IMR-90 (cell line): ENCODE measurements at regions not wholly inside any gene's neighbourhood (a gene's known extent, or its start where the extent isn't known, plus 50 kb on each side); places are given as distances from the start of the nearest gene placed in this dataset.

Source experiments
- ATAC-seq: fragments of 200-7000 bp; cut with Tn5 transposase; 2 replicates; pipeline ENCODE4 v1.9.1; 2020; ENCODE audit warnings: low read depth, mild to moderate bottlenecking, moderate library complexity
- BruUV-seq: library from RNA; stranded (reverse); fragments of 400-500 nt; replicated peaks from 2 replicates; lab custom pipeline; 2021; lab: Mats Ljungman, UMichigan
- CTCF ChIA-PET: fragments of 300-600 bp; formaldehyde crosslinking; extraction: SDS; loops from one replicate; lab custom pipeline; 2021; ENCODE audit warnings: antibody characterized with exemption; lab: Yijun Ruan, JAX
- POLR2A ChIA-PET: fragments of 300-600 bp; sonication (Branson Sonifier 250); formaldehyde crosslinking; loops from one replicate; lab custom pipeline; 2022; ENCODE audit warnings: antibody characterized with exemption; ENCODE audit not compliant: unreplicated experiment; lab: Charles Lee
- DNase-seq: peaks from one replicate; pipeline ENCODE4 v3.0.0; 2013
- H2AFZ ChIP-seq: replicated peaks from 2 replicates; pipeline ENCODE3; 2013; ENCODE audit warnings: low read length, mild to moderate bottlenecking; ENCODE audit not compliant: poor library complexity
- H2AK5ac ChIP-seq: 2 replicates; pipeline ENCODE4 v1.6.1; 2013; ENCODE audit warnings: low read depth, low read length, inconsistent platforms
- H2AK9ac ChIP-seq: replicated peaks from 2 replicates; pipeline ENCODE3; 2013; ENCODE audit warnings: mild to moderate bottlenecking, low read depth, low read length, moderate library complexity; ENCODE audit not compliant: poor library complexity
- H2BK120ac ChIP-seq: 2 replicates; pipeline ENCODE4 v1.6.1; 2013; ENCODE audit warnings: low read depth, low read length, inconsistent platforms
- H2BK15ac ChIP-seq: 3 replicates; pipeline ENCODE4 v1.6.1; 2013; ENCODE audit warnings: low read depth, low read length, inconsistent platforms
- H2BK20ac ChIP-seq: 2 replicates; pipeline ENCODE4 v1.6.1; 2013; ENCODE audit warnings: low read depth, mild to moderate bottlenecking, inconsistent platforms, low read length, moderate library complexity
- H2BK5ac ChIP-seq: 2 replicates; pipeline ENCODE4 v1.6.1; 2013; ENCODE audit warnings: mild to moderate bottlenecking, low read depth, low read length, inconsistent platforms; ENCODE audit not compliant: poor library complexity, severe bottlenecking
- H3K14ac ChIP-seq: replicated peaks from 2 replicates; pipeline ENCODE4 v1.6.1; 2013; ENCODE audit warnings: low read depth, low read length, inconsistent platforms
- H3K18ac ChIP-seq: 2 replicates; pipeline ENCODE4 v1.6.1; 2013; ENCODE audit warnings: low read depth, low read length, control low read depth
- H3K23ac ChIP-seq: 2 replicates; pipeline ENCODE4 v1.6.1; 2013; ENCODE audit warnings: low read depth, low read length, inconsistent platforms
- H3K27ac ChIP-seq: 2 replicates; pipeline ENCODE4 v1.5.1; 2013; ENCODE audit warnings: mild to moderate bottlenecking, control low read depth, low read length; ENCODE audit not compliant: insufficient read depth
- H3K27me3 ChIP-seq: 2 replicates; pipeline ENCODE4 v1.6.1; 2013; ENCODE audit warnings: low read length; ENCODE audit not compliant: control insufficient read depth, insufficient read depth
- H3K36me3 ChIP-seq: 2 replicates; pipeline ENCODE4 v1.6.1; 2013; ENCODE audit warnings: low read length, mixed read lengths; ENCODE audit not compliant: control insufficient read depth, insufficient read depth
- H3K4ac ChIP-seq: 2 replicates; pipeline ENCODE4 v1.6.1; 2013; ENCODE audit warnings: low read depth, low read length, inconsistent platforms
- H3K4me1 ChIP-seq: 2 replicates; pipeline ENCODE4 v1.6.1; 2013; ENCODE audit warnings: low read length, mixed read lengths; ENCODE audit not compliant: control insufficient read depth, insufficient read depth
- H3K4me2 ChIP-seq: 2 replicates; pipeline ENCODE4 v1.6.1; 2013; ENCODE audit warnings: low read depth, mild to moderate bottlenecking, control low read depth, low read length, moderate library complexity
- H3K4me3 ChIP-seq: 2 replicates; pipeline ENCODE4 v1.5.1; 2013; ENCODE audit warnings: low read depth, mild to moderate bottlenecking, control low read depth, low read length, moderate library complexity; ENCODE audit not compliant: insufficient read depth
- H3K56ac ChIP-seq: 2 replicates; pipeline ENCODE4 v1.6.1; 2013; ENCODE audit warnings: low read length, inconsistent platforms; ENCODE audit not compliant: insufficient read depth; ENCODE audit errors: extremely low read depth
- H3K79me1 ChIP-seq, 2 experiments: 2 replicates each; pipeline ENCODE4 v1.6.1; 2013; ENCODE audit warnings: low read length in 2 of 2, inconsistent platforms in 1 of 2, low read depth in 1 of 2
- H3K9ac ChIP-seq: 2 replicates; pipeline ENCODE4 v1.6.1; 2013; ENCODE audit warnings: low read depth, low read length, control low read depth
- H3K9me1 ChIP-seq: 2 replicates; pipeline ENCODE4 v1.6.1; 2013; ENCODE audit warnings: low read length, inconsistent platforms; ENCODE audit not compliant: insufficient read depth
- H3K9me3 ChIP-seq: 2 replicates; pipeline ENCODE4 v1.6.1; 2013; ENCODE audit warnings: low read length; ENCODE audit not compliant: control insufficient read depth, insufficient read depth
- H4K20me1 ChIP-seq: 2 replicates; pipeline ENCODE4 v1.6.1; 2013; ENCODE audit warnings: low read length, inconsistent platforms; ENCODE audit not compliant: insufficient read depth
- H4K5ac ChIP-seq: 2 replicates; pipeline ENCODE4 v1.6.1; 2013; ENCODE audit warnings: mild to moderate bottlenecking, low read depth, low read length, control low read depth
- H4K8ac ChIP-seq, 2 experiments: 2 replicates each; pipeline ENCODE4 v1.6.1; 2013; ENCODE audit warnings: low read depth in 2 of 2, low read length in 2 of 2, control low read depth in 1 of 2, inconsistent platforms in 1 of 2
- H4K91ac ChIP-seq: 2 replicates; pipeline ENCODE4 v1.6.1; 2013; ENCODE audit warnings: low read depth, low read length, inconsistent platforms; ENCODE audit not compliant: insufficient read depth
- BHLHE40 ChIP-seq: fragments of 150-350 bp; IDR thresholded peaks from 2 replicates; pipeline ENCODE4 v1.6.1; 2016; ENCODE audit warnings: mild to moderate bottlenecking, low read depth, low read length
- CEBPB ChIP-seq: IDR thresholded peaks from 2 replicates; pipeline ENCODE4 v1.6.1; 2012; ENCODE audit warnings: low read depth, low read length, improper control_type of control experiment
- CHD1 ChIP-seq: IDR thresholded peaks from 2 replicates; pipeline ENCODE4 v1.6.1; 2012; ENCODE audit warnings: low read depth, low read length, improper control_type of control experiment
- CTCF ChIP-seq: conservative IDR thresholded peaks from 2 replicates; pipeline ENCODE4 v1.5.1; 2012; ENCODE audit warnings: mild to moderate bottlenecking, low read depth, low read length, improper control_type of control experiment
- ELK1 ChIP-seq: fragments of 150-350 bp; IDR thresholded peaks from 2 replicates; pipeline ENCODE4 v1.6.1; 2016; ENCODE audit warnings: low read depth, mild to moderate bottlenecking, low read length, moderate library complexity, borderline replicate concordance
- FOS ChIP-seq: fragments of 150-350 bp; IDR thresholded peaks from 2 replicates; pipeline ENCODE4 v1.6.1; 2016; ENCODE audit warnings: low read depth, low read length
- MAFK ChIP-seq: IDR thresholded peaks from 2 replicates; pipeline ENCODE4 v1.6.1; 2012; ENCODE audit warnings: low read depth, low read length, improper control_type of control experiment
- MAZ ChIP-seq: IDR thresholded peaks from 2 replicates; pipeline ENCODE4 v1.6.1; 2012; ENCODE audit warnings: low read depth, mild to moderate bottlenecking, low read length, improper control_type of control experiment, moderate library complexity, borderline replicate concordance
- MXI1 ChIP-seq: IDR thresholded peaks from 2 replicates; pipeline ENCODE4 v1.6.1; 2012; ENCODE audit warnings: low read depth, mild to moderate bottlenecking, low read length, moderate library complexity, borderline replicate concordance
- NFE2L2 ChIP-seq: fragments of 150-350 bp; IDR thresholded peaks from 2 replicates; pipeline ENCODE4 v1.6.1; 2016; ENCODE audit warnings: low read depth, mild to moderate bottlenecking, low read length
- POLR2A ChIP-seq: IDR thresholded peaks from 2 replicates; pipeline ENCODE4 v1.6.1; 2012; ENCODE audit warnings: mild to moderate bottlenecking, low read depth, low read length
- RAD21 ChIP-seq: IDR thresholded peaks from 2 replicates; pipeline ENCODE4 v1.6.1; 2012; ENCODE audit warnings: low read length, improper control_type of control experiment
- RFX5 ChIP-seq: IDR thresholded peaks from 2 replicates; pipeline ENCODE4 v1.8.0; 2012; ENCODE audit warnings: low read depth, mild to moderate bottlenecking, low read length, moderate library complexity
- SMC3 ChIP-seq: fragments of 150-350 bp; IDR thresholded peaks from 2 replicates; pipeline ENCODE4 v1.6.1; 2016; ENCODE audit warnings: low read depth, mild to moderate bottlenecking, antibody characterized with exemption, low read length, moderate library complexity
- USF2 ChIP-seq: fragments of 150-350 bp; IDR thresholded peaks from 2 replicates; pipeline ENCODE4 v1.6.1; 2017; ENCODE audit warnings: mild to moderate bottlenecking, antibody characterized with exemption, low read length, low read depth
- WGBS, 2 experiments: methylation state at CpG; one replicate each; pipeline versions ENCODE4 v1.1.5 to v1.1.7; 2013; ENCODE audit warnings: missing lambda C conversion rate in 2 of 2; ENCODE audit not compliant: insufficient read length in 1 of 2; ENCODE audit errors: extremely low coverage in 2 of 2; 5-methylcytosine and 5-hydroxymethylcytosine counted together
- dilution Hi-C: fragments of 300-500 bp; cut with HindIII; formaldehyde crosslinking; loops from one replicate; pipeline ENCODE4 v1.14.3; 2018; ENCODE audit warnings: low sequenced_read_pairs; ENCODE audit not compliant: unreplicated experiment
- in situ Hi-C: fragments of 300-500 bp; cut with MboI; formaldehyde crosslinking; loops from 3 replicates; pipeline ENCODE4 v1.14.3; 2019; ENCODE audit warnings: low sequenced_read_pairs, inconsistent platforms, mixed read lengths
- intact Hi-C: fragments of 100-400 bp; cut with micrococcal nuclease; formaldehyde crosslinking; loops from 2 replicates; pipeline ENCODE4 v1.10.0; 2022

GRCh38 chr18:79588636-79589481 lies 90.7 kb upstream of the CTDP1 start:
- no peak overlapping the region for H3K4me2 ChIP-seq
- H3K9me1 ChIP-seq = no peaks in the 10 kb centered on the region
- H3K23ac ChIP-seq = no peak overlapping the region
- DNase-seq (peak; percentile 87), ATAC-seq (peak; percentile 86)
- H3K4me3 ChIP-seq = no peak overlapping the region
- POLR2A ChIA-PET = interaction anchor here (0.6 kb wide), 1 partner anchor 33 kb away, joined by 6 read pairs; no protein-coding TSS in a partner anchor
- peaks cover 2% of the 10 kb centered on the region; the same call in 1 of the 2 replicates for H3K9me3 ChIP-seq
- H4K5ac ChIP-seq = no peak overlapping the region
- H4K91ac ChIP-seq = no peak overlapping the region
- intact Hi-C loops = no loop called here
- H3K36me3 ChIP-seq = no peaks in the 10 kb centered on the region
- CTCF ChIA-PET = no interaction called here
- H3K4ac ChIP-seq = no peak overlapping the region
- H3K56ac ChIP-seq = no peak overlapping the region
- H2BK120ac ChIP-seq = no peak overlapping the region
- H4K8ac ChIP-seq = no peak overlapping the region
- H3K14ac ChIP-seq = no peak overlapping the region
- dilution Hi-C loops = no loop called here
- no peaks in the 10 kb centered on the region for H3K79me1 ChIP-seq
- H2AK9ac ChIP-seq = peak overlapping the region; percentile 67
- peak overlapping the region; percentile 61 for H2AFZ ChIP-seq
- no peak overlapping the region for H2BK5ac ChIP-seq
- peaks cover 4% of the 10 kb centered on the region; the same call in 1 of the 2 replicates for H3K4me1 ChIP-seq
- BruUV-seq = no TSS peak
- no peak overlapping the region for H2AK5ac ChIP-seq
- no peak overlapping the region for H3K27ac ChIP-seq
- 42% methylated on average over 5 of the region's 38 CpGs; no CpG with 5 or more reads in 1 of the 2 experiments for WGBS, 2 experiments
- no peak overlapping the region for H2BK20ac ChIP-seq
- in situ Hi-C loops = no loop called here
- H4K20me1 ChIP-seq = no peaks in the 10 kb centered on the region
- H3K18ac ChIP-seq = no peak overlapping the region
- no peak overlapping the region for H2BK15ac ChIP-seq
- H3K9ac ChIP-seq = no peak overlapping the region
- H3K27me3 ChIP-seq = peaks cover 12% of the 10 kb centered on the region
- TF ChIP-seq BHLHE40 (peak; percentile 55; the same call in 1 of the 2 replicates), CTCF (no peak), RAD21 (no peak), ELK1 (no peak), MXI1 (no peak), RFX5 (no peak), CEBPB (peak; percentile 85), SMC3 (no peak), NFE2L2 (peak; percentile 53; the same call in 1 of the 2 replicates), USF2 (peak; percentile 72), MAFK (peak; percentile 35), CHD1 (no peak), FOS (peak; percentile 89), POLR2A (no peak), MAZ (no peak)
